OCI-M1 (cell line): ENCODE measurements at regions not wholly inside any gene's neighbourhood (a gene's known extent, or its start where the extent isn't known, plus 50 kb on each side); places are given as distances from the start of the nearest gene placed in this dataset.

ENCODE experiments used
- DNase-seq: peaks from one replicate; lab custom pipeline; 2025; lab: John Stamatoyannopoulos, UW

DNA sequence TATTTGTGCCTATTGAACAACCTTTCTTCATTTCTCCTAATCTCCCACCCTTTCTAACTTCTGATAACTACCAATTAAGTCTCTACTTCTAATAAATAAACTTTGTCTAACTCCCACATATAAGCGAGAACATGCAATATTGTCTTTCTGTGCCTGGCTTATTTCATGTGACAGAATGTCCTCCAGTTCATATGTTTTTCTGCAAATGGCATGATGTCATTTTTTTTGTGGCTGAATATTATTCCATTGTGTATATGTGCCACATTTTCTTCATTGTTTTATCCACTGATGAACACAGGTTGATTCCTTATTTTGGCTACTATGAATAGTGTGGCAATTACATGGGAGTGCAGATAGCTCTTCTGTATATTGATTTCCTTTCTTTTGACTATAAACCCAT lies 1041.5 kb upstream of the MANEA start:
- DNase-seq, result no peak

DNA sequence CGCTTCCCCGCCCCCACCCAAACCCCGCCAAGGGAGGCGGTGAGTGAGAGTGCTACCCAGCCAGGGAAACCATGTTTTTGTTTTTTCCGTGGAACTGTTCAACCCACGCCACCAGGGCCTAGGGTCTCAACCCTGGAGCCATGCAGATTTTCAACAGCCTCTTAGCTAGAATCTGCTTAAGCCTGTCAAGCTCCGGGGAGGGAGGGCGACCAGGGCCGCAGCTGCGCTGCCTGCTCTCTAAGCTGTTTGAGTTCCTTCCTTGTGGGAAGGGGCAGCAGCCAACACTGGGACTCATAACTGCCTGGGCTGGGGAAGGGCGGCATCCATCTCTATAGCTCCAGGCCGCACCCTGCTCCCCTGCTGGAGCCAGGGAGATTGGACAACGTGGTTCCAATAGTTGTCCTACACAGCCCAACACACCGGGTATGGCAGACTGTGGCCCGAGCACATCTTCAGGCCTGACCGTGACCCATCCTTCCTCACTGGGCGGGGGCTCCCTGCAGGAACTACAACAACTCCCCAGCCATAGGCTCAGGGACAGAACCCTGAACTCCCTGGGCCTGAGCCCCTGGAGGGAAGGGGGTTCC lies 1065.7 kb upstream of the MANEA start:
- DNase-seq, result no peak

DNA sequence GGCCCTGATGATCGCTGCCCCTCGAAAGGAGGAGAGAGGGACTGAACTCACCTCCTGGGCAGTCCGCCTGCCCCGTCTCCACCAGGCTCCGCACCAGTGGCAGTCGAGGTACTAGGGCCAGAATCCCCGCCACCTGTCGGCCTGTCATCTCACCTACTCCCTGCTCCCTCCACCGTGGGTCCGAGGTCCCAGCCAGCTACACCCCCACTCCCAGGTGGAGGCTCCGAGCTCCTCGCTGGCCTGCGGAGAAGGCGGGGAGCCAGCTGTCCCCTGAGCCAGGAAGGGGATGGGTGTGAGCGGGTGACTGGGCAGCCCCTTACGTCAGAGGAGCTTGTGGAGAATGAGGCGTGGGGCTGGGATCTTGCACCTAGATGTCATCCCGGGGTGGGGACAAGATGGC lies 1066.5 kb upstream of the MANEA start:
- no peak for DNase-seq

DNA sequence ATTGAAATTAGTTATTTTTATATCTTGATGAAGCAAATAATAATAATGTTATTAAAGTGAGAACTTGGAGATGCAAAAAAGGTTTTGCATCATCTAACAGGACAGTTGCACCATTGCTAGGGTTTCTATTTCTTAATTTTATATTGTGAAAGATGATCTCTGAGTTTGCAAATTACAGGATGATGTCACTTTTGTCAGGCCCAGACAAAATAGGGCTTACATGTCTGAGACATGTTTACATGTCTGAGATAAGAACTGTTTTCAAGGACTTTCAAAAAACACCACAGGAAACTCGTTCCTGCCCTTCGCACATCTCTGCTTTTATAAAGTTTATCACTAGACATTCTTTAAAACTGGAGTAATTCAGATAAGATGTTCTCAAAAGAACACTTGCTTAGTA lies 1075.8 kb upstream of the MANEA start:
- DNase-seq, result peak; percentile 35

DNA sequence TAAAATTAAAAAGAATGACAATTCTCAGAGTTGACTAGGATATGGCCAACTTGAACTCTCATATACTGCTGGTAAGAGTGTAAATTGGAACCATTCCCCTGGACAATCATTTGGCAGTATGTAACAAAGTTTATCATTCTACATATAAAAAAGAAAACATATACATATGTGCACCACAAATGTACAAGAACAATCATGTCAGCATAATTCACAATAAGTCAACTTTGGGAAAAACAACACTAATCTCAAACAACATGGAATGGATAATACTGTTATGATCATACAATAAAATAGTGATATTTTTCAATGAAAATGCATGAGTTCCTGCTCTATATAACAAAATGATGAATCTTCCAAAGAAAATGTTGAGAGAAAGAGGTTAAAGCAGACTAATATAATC lies 1078.7 kb upstream of the EPHA7 start:
- no peak for DNase-seq

DNA sequence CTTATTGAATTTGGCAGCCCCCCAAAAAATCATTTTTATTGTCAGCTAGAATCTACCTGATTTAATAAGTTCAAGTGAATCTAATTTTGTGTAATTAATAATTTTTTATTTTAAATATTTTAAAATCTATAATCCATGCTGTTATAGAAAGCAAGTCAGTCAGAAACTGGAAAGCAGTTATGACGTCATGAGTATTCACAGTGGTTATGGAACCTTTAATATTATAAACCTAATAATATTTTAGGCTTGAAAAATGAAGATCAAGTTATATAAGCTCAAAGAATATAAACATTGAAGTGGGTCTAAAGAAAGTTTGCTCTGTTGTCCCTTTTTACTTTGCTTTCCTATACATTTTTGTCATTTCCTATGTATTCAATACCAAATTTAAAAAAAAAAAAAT lies 1075.1 kb upstream of the EPHA7 start:
- no peak for DNase-seq

DNA sequence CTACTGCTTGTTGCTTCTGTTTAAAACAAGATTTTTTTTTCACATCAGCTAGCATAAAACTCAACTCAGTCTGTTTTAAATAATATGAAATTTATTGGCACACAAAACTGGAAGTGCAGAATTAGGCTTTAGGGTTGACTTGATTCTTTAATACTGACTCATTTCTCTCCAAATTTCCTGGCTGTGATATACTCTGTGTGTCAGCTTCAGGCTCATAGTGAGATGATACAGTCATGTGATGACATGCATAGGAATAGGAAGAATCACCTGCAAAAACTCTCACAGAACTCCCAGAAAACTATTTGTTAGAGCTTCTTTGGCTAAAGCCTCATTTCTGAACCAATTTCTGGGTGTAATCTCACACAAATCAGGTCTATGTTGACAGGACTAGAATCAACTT lies 1068.0 kb upstream of the EPHA7 start:
- no peak for DNase-seq

DNA sequence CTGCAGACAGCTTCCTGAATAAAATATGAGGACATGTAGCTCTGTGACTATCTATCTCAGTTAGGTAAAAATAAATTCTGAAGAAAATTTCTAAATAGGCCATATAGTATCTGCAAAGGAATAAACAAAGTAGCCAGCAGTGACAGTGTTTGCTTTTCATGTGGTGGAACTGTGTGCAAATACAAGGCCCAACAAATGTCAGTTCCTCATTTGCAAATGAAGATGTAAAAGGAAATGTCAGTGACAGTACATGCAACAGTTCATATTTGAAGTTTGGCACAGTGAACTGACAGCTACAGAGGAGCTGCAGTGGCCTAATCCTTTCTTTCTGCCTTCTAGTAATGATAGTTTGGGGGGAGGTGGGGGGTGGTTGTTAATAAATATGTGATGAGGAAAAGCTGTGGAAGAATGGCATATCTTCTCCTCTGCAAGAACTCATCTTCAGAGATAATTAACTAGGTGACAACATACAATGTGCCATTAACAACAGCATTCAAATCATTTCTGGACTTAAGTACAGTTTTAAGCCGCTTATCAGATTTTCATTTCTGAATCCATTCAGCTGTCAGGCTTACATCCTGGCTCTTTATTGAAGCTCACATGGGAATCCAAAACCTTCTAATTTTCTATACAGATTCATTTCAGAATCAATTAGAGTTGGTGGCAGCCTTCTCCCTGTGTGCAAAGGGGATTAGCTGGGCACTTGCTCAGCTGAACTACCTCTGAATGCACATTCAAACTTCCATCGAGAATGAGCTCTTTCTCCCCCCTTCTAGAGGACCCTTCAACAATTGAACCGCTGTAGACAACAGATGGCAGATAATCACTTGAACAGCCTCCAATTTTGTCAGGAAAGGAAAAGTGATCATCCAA lies 1059.0 kb upstream of the EPHA7 start:
- peak; percentile 61 for DNase-seq

DNA sequence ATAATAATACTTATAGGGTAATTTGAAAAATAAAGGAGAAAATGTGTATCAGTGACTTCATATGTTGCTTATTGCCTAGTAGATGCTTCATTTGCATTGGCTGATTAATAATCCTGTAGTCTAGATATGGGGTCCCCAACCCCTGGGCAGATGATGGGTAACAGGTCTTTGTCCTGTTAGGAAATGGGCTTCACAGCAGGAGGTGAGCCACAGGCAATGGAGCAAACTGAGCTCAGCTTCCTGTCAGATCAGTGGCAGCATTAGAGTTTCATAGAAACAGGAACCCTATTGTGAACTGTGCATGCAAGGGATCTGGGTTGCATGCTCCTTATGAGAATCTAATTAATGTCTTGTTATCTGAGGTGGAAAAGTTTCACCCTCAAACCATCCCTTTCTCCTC lies 1049.5 kb upstream of the EPHA7 start:
- DNase-seq, result no peak

DNA sequence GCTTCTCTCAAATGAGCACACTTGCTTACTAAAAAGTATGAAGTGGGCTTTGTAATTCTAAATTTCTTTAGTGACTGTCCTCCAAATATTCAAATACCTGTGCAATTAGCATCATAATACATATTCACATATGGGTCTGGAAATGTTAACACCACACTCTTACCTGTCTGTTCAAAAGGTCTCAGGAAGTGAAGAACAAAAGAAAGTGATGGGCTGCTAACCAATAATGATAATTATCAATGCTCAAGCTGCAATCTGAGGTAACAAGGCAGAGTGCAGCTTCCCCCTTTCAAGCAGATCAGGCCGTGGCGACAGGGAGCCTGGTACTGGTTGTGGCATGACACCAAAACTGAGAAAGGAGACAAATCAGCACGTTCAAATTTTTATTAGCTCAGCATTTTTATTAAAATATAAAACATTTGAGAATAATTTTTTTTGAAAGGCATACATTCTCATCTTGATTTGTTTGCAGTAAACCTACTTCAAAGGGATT lies 1044.7 kb upstream of the EPHA7 start:
- no peak for DNase-seq

DNA sequence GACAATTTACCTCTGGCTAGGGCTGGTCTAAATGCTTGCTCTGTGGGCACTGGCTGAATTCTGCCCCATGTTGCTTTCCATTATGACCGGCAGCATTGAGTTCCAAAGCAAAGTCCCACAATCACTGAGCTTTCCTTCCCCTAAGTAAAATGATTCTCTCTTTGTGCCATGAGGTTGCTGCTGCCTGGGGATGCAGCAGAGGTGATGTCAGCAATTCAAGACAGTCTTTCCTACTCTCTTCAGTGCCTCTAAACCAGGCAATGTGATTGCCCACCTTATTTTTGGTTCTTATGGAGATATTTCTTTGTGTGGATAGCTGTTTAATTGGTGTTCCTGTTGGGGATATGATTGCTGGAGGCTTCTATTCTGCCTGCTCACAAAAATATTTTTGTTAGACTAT lies 1043.9 kb upstream of the EPHA7 start:
- DNase-seq, result no peak

DNA sequence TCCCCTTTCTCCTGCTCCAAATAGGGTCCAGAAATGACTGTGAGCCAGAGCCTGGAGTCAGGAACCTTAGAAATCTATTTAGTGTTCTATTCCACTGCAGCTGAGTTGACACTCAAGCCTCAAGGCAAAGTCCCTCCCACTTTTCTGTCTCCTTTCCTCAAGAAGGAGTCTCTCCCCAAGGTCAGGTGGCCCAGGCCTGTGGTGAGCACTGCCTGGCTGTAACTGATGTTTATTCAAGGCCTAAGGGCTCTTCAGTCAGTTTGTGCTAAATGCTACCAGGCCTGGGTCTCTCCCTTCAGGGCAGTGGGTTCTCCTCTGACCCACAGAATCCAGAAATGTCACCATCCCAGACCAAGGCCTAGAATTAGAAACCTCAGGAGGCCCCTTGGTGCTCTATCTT lies 1042.9 kb upstream of the EPHA7 start:
- DNase-seq, result no peak

DNA sequence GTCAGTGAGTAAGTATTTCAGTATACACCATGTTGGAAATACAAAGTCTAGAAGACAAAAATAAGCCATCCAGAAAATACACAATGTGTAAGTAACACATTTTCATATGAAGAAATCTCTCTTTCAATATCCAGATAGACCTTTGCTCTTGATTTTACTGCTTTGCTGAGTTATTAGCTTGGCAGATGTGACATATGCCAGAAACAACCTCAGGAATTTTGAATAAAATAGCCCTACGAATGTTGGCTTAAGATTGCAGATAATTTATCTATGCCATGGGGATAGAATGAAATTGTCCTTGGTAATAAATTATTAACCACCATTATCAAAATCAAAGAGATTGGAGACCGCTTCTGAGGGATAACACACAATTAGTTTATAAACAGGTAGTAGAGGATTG lies 1036.9 kb upstream of the EPHA7 start:
- no peak for DNase-seq

DNA sequence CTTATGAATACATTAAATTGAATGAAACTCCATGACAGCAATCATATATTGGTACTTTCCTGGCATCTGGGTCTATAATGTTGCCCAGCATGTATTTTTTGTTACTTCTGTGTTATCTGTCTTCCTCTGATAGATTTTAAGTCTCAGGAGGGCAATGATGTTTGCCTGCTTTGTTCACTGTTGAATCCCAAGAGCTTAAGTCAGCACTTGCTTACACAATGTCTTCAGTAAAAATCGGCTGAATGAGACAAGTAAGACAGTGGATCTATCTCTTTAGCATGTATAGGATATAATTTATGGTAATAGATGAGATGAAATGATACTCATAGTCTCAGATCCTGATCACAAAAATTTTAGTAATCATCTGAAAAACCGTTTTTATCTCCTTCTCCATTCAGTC lies 1034.9 kb upstream of the EPHA7 start:
- no peak for DNase-seq

DNA sequence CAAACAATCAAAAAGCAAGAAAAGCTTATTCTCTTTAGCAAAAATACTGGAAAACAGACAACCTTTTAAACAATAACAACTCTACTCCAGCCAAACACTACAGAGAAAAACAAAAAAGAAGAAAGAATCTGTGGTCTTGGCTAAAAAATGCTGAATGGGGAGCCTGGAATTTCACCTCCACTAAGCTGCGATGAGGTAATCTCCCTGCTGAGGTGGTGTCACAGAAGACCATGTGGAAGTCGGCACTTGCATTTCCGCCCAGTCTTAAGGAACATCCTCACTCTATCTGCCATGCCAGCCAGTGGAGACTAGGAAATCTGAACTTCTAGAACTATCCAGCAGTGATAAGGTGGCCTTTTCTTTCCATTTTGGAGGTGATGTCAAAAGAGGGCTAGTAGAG lies 1026.8 kb upstream of the EPHA7 start:
- no peak for DNase-seq

DNA sequence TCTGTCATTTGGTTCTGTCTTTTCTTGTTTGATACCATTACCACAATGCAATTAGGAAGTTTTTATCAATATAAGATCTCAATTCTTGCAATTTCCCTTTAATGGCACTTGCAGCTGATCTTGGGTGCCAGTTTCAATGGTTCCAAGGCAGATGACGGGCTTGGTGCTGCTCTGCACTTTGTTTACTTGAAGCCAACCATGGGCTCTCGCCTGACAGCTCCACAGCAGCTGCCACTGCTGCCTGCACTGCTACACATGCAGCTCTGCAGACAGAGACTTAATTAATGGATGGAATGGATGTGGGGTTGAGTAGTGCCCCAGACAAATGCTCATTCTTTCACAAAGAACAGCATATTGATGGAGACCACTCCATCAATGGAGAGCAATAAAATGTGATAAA lies 1024.3 kb upstream of the EPHA7 start:
- DNase-seq, result no peak

DNA sequence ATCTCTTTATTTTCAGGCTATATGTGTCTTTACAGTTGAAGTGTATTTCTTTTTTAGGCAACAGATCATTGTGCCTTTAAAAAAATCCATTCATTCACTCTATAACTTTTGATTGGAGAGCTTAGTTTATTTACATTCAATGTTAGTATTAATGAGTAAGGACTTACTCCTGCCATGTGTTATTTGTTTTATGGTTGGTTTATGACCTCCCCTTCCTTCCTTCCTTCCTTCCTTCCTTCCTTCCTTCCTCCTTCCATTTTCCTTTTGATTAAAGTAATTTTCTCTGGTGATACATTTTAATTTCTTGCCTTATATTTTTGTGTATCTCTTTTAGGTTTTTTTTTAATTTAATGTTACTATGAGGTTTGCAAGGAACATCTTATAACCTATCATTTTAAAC lies 1005.3 kb upstream of the EPHA7 start:
- DNase-seq, result no peak

DNA sequence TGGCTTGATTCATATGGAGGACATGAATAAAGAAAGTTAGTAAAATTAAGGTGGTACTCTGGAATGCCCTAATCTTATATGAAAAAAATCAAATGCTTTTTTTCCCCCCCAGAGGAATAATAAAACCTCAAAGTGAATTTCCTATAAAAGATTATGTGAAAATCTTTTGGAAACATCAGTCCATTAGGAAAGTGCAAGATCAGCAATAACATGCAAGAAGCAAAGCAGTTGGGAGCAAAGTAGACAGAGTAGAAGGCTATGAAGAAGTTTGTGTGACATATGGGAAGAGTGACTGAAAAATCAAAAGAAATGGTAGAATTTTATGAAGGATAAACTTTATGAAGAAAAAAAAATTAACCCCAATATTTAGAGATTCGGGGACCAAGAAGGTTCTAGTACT lies 998.0 kb upstream of the EPHA7 start:
- DNase-seq, result no peak

DNA sequence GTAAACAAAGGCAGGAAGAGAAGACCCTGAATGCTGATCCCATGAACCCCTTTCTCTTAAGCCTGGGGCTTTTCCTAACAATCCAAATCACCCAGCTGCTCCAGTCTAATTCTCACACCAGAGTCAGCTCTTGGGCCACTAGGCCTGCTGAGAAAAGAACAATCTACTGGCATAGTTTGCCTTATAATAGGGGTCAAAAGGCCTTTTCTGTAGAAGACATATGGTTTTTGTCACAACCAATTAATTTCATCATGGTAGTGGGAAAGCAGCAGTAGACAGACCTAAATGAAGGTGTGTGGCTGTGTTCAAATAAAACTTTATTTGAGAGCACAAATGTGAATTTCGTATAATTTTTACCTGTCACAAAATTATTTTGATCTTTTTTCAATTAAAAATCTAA lies 994.7 kb upstream of the EPHA7 start:
- no peak for DNase-seq

DNA sequence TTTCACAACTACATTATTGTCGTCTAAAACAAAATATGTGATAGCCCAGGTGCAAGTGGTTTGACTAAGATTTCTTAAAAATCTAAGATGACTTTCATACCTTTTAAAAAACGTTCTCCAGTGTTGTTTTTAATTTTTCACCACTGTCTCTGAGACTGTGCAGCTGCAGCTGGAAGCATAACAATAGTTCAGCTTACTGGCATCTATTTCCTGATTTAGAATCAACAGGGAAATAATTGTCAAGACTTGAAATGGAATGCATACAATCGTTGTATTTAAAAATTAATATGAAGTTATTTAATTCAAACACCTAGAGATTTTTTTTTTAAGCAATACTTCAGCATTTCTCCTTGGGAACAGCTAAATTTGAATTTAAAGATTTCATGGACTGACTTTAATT lies 982.0 kb upstream of the EPHA7 start:
- DNase-seq, result no peak

DNA sequence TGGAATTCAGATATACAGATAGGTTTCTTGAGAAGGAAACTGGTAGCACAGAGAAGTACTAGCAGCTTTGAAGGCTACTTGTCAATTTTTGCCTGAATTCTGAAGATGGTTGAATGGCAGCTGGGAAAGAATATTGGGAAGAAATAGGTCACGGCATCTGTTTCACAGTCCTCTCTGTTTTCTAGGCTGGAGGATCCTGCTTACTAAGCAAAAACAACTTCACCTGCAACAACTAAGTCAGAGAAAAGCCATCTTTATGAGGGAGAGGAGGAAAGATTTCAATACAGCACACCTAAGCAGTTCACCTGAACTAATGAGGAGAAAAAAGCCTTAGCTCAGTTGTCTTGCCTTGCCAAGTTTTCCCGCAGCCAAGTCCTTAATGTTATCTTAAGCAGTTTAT lies 975.5 kb upstream of the EPHA7 start:
- no peak for DNase-seq

DNA sequence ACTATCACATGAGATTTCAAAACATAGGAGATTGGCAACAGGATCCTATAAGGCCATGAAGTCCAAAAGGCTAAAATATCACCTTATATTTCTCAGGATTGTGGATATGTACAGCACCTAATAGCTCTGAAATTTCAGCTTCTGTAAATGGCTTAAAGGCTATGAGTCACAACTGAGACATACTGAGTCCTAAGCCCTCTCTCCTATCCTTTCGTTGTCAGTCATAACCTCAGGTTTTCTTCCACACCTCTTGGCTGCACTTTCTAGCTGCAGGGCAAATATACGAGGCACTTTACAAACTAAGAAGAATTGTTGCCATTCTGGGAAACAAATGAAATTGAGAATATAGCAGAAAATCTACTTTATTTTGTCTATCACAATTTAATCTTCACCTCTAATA lies 969.9 kb upstream of the EPHA7 start:
- no peak for DNase-seq

DNA sequence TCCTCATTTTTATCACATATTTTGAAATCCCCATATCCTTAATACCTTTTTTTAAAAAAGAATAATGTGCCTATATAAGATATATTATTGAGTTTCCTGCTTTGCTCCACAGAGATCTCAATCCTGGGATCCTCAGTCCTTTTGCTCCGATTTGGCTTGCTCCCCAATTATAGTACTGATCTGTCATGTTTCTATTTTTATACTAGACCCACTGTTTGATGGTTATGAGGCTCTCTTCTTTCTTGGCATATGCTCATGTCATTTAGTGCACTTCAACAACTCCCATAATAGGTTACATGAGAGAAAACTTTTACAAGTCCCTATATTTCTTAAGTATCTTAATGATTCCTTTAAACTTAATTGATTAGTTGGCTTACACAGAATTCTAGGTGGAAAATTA lies 958.5 kb upstream of the EPHA7 start:
- DNase-seq, result no peak

DNA sequence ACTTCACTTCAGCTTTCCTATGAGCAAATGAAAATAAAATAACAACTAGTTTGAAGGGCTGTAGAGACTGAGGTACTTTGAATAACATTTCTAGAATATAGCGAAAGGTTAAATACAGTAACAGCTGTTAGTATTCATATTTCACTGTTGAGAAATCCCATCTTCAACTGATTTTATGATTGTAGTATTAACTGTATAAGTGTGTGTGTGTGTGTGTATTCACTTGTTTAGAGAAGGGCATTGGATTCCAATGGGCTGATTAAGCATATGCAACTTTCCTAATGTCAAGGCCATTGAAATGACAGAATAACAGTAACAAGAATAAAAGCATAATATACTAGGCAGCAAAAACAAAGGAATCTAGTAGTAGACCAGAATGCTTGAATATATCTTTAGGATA lies 957.5 kb upstream of the EPHA7 start:
- no peak for DNase-seq
